ENCODE measurements at regions not wholly inside any gene's neighbourhood (a gene's known extent, or its start where the extent isn't known, plus 50 kb on each side); places are given as distances from the start of the nearest gene placed in this dataset.

- TF ChIP-seq CTCF (IDR thresholded peaks at IDR 0.05) (no peak), POLR2A (IDR thresholded peaks at IDR 0.05) (no peak)
These were observed 375.1 kb downstream of the GRIN2B start for GRCh38 chr12:13606290-13606689.
